CD4-positive, alpha-beta memory T cell (primary cell): ENCODE measurements at regions not wholly inside any gene's neighbourhood (a gene's known extent, or its start where the extent isn't known, plus 50 kb on each side); places are given as distances from the start of the nearest gene placed in this dataset.

Experiments used
- CTCF ChIA-PET: fragments of 350-600 bp; sonication (Branson Sonifier 250); formaldehyde crosslinking; loops from one replicate; lab custom pipeline; 2021; ENCODE audit warnings: inconsistent platforms; ENCODE audit not compliant: partially characterized antibody; lab: Charles Lee
- POLR2A ChIA-PET: fragments of 350-600 bp; sonication (Branson Sonifier 250); formaldehyde crosslinking; loops from one replicate; lab custom pipeline; 2021; ENCODE audit not compliant: partially characterized antibody; lab: Charles Lee
- DNase-seq, 5 donors: peaks; one replicate each; pipeline versions ENCODE4 v3.0.0 to v3.0.0-alpha.2; 2020 to 2022; ENCODE audit warnings: mixed read lengths in 1 of 5
- H3K27ac ChIP-seq: one replicate; pipeline ENCODE4 v1.7.0; 2013; ENCODE audit warnings: low read depth, low read length
- H3K27me3 ChIP-seq: 2 replicates; pipeline ENCODE4 v1.7.0; 2013; ENCODE audit warnings: mild to moderate bottlenecking, low read length, moderate library complexity; ENCODE audit not compliant: insufficient read depth
- H3K36me3 ChIP-seq: 2 replicates; pipeline ENCODE4 v1.7.0; 2013; ENCODE audit warnings: mild to moderate bottlenecking, low read length, moderate library complexity; ENCODE audit not compliant: insufficient read depth
- H3K4me1 ChIP-seq: 2 replicates; pipeline ENCODE4 v1.7.0; 2013; ENCODE audit warnings: mild to moderate bottlenecking, low read length, moderate library complexity; ENCODE audit not compliant: insufficient read depth
- H3K4me3 ChIP-seq, 2 donors: one replicate each; pipeline ENCODE4 v1.7.0; 2013; ENCODE audit warnings: low read length in 2 of 2, mild to moderate bottlenecking in 1 of 2
- H3K9me3 ChIP-seq, 2 donors: one replicate each; pipeline ENCODE4 v1.7.0; 2013; ENCODE audit warnings: low read length in 2 of 2, control low read depth in 1 of 2; ENCODE audit not compliant: control insufficient read depth in 1 of 2
- H3K27ac Mint-ChIP-seq, 7 donors: one replicate each; pipeline ENCODE4 v1.8.0; 2020 to 2021; ENCODE audit warnings: mixed read lengths in 7 of 7, mild to moderate bottlenecking in 6 of 7, inconsistent platforms in 3 of 7, moderate library complexity in 3 of 7
- H3K27me3 Mint-ChIP-seq, 2 donors: one replicate each; pipeline ENCODE4 v1.8.0; 2020 to 2021; ENCODE audit warnings: mixed read lengths in 2 of 2
- H3K36me3 Mint-ChIP-seq, 2 donors: one replicate each; pipeline ENCODE4 v1.8.0; 2020 to 2021; ENCODE audit warnings: mixed read lengths in 2 of 2, inconsistent platforms in 1 of 2, mild to moderate bottlenecking in 1 of 2
- H3K4me1 Mint-ChIP-seq, 4 donors: one replicate each; pipeline ENCODE4 v1.8.0; 2020 to 2021; ENCODE audit warnings: mixed read lengths in 4 of 4, mild to moderate bottlenecking in 1 of 4
- H3K4me3 Mint-ChIP-seq, 8 donors: one replicate each; pipeline ENCODE4 v1.8.0; 2020 to 2021; ENCODE audit warnings: mixed read lengths in 8 of 8, mild to moderate bottlenecking in 7 of 8, moderate library complexity in 6 of 8, inconsistent platforms in 3 of 8
- H3K9me3 Mint-ChIP-seq, 8 donors: one replicate each; pipeline ENCODE4 v1.8.0; 2020 to 2021; ENCODE audit warnings: mixed read lengths in 8 of 8, mild to moderate bottlenecking in 5 of 8, inconsistent platforms in 3 of 8, moderate library complexity in 1 of 8
- intact Hi-C: fragments of 100-400 bp; cut with micrococcal nuclease; formaldehyde crosslinking; loops from one replicate; pipeline ENCODE4 v1.15.1; 2023

GRCh38 chr14:98736701-98737338 is 535.2 kb downstream of the BCL11B start:
- peaks cover 0 to 1% (median 0%) of the 10 kb centered on the region in 4 donors for H3K4me1 Mint-ChIP-seq
- no peaks in the 10 kb centered on the region for H3K36me3 Mint-ChIP-seq
- peaks cover 0 to 2% of the 10 kb centered on the region in 2 donors for H3K27me3 Mint-ChIP-seq
- no peaks in the 10 kb centered on the region for H3K36me3 ChIP-seq
- H3K27ac ChIP-seq: no peak overlapping the region
- no peaks in the 10 kb centered on the region for H3K9me3 ChIP-seq
- no peak for DNase-seq
- ChIA-PET POLR2A (no interaction called here), CTCF (no interaction called here)
- no peaks in the 10 kb centered on the region for H3K4me1 ChIP-seq
- H3K4me3 ChIP-seq: no peak overlapping the region
- intact Hi-C loops: no loop called here
- no peak overlapping the region for H3K4me3 Mint-ChIP-seq
- H3K27ac Mint-ChIP-seq: peak overlapping the region in 1 of 7 donors; percentile 9
- H3K27me3 ChIP-seq: no peaks in the 10 kb centered on the region
- H3K9me3 Mint-ChIP-seq: peaks cover 0 to 2% (median 0%) of the 10 kb centered on the region in 8 donors

- H3K4me3 Mint-ChIP-seq: no peak overlapping the region
- Histone ChIP-seq H3K4me3 (no peak overlapping the region), H3K27me3 (no peaks in the 10 kb centered on the region), H3K9me3 (no peaks in the 10 kb centered on the region), H3K27ac (no peak overlapping the region), H3K36me3 (no peaks in the 10 kb centered on the region), H3K4me1 (no peaks in the 10 kb centered on the region)
- peaks cover 0 to 2% (median 0%) of the 10 kb centered on the region in 8 donors for H3K9me3 Mint-ChIP-seq
- no peak for DNase-seq
- peaks cover 0 to 1% (median under 1%) of the 10 kb centered on the region in 4 donors for H3K4me1 Mint-ChIP-seq
- POLR2A ChIA-PET: no interaction called here
- CTCF ChIA-PET: interaction anchor here (1.3 kb wide), 1 partner anchor 12 kb away, joined by 3 read pairs; no protein-coding TSS in a partner anchor
- no peak overlapping the region for H3K27ac Mint-ChIP-seq
- no peaks in the 10 kb centered on the region for H3K36me3 Mint-ChIP-seq
- peaks cover 2% of the 10 kb centered on the region in 2 donors for H3K27me3 Mint-ChIP-seq
- intact Hi-C loops: no loop called here
Measured at GRCh38 chr14:98741523-98741922, 530.5 kb downstream of the BCL11B start.

GRCh38 chr14:98742001-98742400 is 530.0 kb downstream of the BCL11B start:
- no peaks in the 10 kb centered on the region for H3K9me3 ChIP-seq
- ChIA-PET POLR2A (no interaction called here), CTCF (interaction anchor here (1.3 kb wide), 1 partner anchor 11 kb away, joined by 3 read pairs; no protein-coding TSS in a partner anchor)
- H3K4me3 ChIP-seq: no peak overlapping the region
- H3K27me3 ChIP-seq: no peaks in the 10 kb centered on the region
- H3K4me1 Mint-ChIP-seq: peaks cover 0 to 1% (median under 1%) of the 10 kb centered on the region in 4 donors
- no peaks in the 10 kb centered on the region for H3K36me3 Mint-ChIP-seq
- H3K27ac ChIP-seq: no peak overlapping the region
- peak overlapping the region in 1 of 7 donors; percentile 50 for H3K27ac Mint-ChIP-seq
- no peaks in the 10 kb centered on the region for H3K4me1 ChIP-seq
- H3K27me3 Mint-ChIP-seq: peaks cover 2% of the 10 kb centered on the region in 2 donors
- H3K36me3 ChIP-seq: no peaks in the 10 kb centered on the region
- DNase-seq: no peak
- H3K9me3 Mint-ChIP-seq: peaks cover 0 to 2% (median 0%) of the 10 kb centered on the region in 8 donors
- intact Hi-C loops: no loop called here
- H3K4me3 Mint-ChIP-seq: no peak overlapping the region

GRCh38 chr14:98743536-98743935 is 528.5 kb downstream of the BCL11B start:
- Histone ChIP-seq H3K27ac (no peak overlapping the region), H3K36me3 (no peaks in the 10 kb centered on the region), H3K4me3 (no peak overlapping the region), H3K9me3 (no peaks in the 10 kb centered on the region), H3K27me3 (no peaks in the 10 kb centered on the region), H3K4me1 (no peaks in the 10 kb centered on the region)
- H3K4me1 Mint-ChIP-seq: peaks cover 0 to 1% (median under 1%) of the 10 kb centered on the region in 4 donors
- no peak for DNase-seq
- CTCF ChIA-PET: interaction anchor here (0.6 kb wide), 1 partner anchor 463 kb away, joined by 3 read pairs; no protein-coding TSS in a partner anchor
- no peaks in the 10 kb centered on the region for H3K36me3 Mint-ChIP-seq
- H3K4me3 Mint-ChIP-seq: no peak overlapping the region
- H3K27ac Mint-ChIP-seq: no peak overlapping the region
- POLR2A ChIA-PET: no interaction called here
- intact Hi-C loops: no loop called here
- no peaks in the 10 kb centered on the region for H3K9me3 Mint-ChIP-seq
- H3K27me3 Mint-ChIP-seq: peaks cover 2% of the 10 kb centered on the region in 2 donors

- POLR2A ChIA-PET: interaction anchor here (0.6 kb wide), 1 partner anchor 35 kb away, joined by 3 read pairs; no protein-coding TSS in a partner anchor
- Mint-ChIP-seq H3K36me3 (no peaks in the 10 kb centered on the region), H3K4me3 (no peak overlapping the region), H3K9me3 (peaks cover 0 to 1% (median 0%) of the 10 kb centered on the region in 8 donors), H3K27me3 (peaks cover 2 to 6% of the 10 kb centered on the region in 2 donors), H3K27ac (no peak overlapping the region), H3K4me1 (peaks cover 0 to 1% (median 0%) of the 10 kb centered on the region in 4 donors)
- H3K4me3 ChIP-seq: no peak overlapping the region
- CTCF ChIA-PET: no interaction called here
- no peak overlapping the region for H3K27ac ChIP-seq
- no peaks in the 10 kb centered on the region for H3K27me3 ChIP-seq
- no peaks in the 10 kb centered on the region for H3K4me1 ChIP-seq
- intact Hi-C loops: no loop called here
- no peak for DNase-seq
- H3K9me3 ChIP-seq: no peaks in the 10 kb centered on the region
- no peaks in the 10 kb centered on the region for H3K36me3 ChIP-seq
Measured at GRCh38 chr14:98748966-98749365, 523.0 kb downstream of the BCL11B start.

GRCh38 chr14:98751110-98751509 is 520.9 kb downstream of the BCL11B start:
- CTCF ChIA-PET: no interaction called here
- no peak overlapping the region for H3K4me3 Mint-ChIP-seq
- H3K9me3 ChIP-seq: no peaks in the 10 kb centered on the region
- POLR2A ChIA-PET: no interaction called here
- no peak overlapping the region for H3K27ac Mint-ChIP-seq
- H3K9me3 Mint-ChIP-seq: peaks cover 5 to 15% (median 11%) of the 10 kb centered on the region in 8 donors
- H3K27me3 ChIP-seq: no peaks in the 10 kb centered on the region
- intact Hi-C loops: no loop called here
- H3K4me1 Mint-ChIP-seq: peaks cover 0 to 2% (median 0%) of the 10 kb centered on the region in 4 donors
- peaks cover 0 to 3% of the 10 kb centered on the region in 2 donors for H3K36me3 Mint-ChIP-seq
- DNase-seq: no peak
- peaks cover 2 to 6% of the 10 kb centered on the region in 2 donors for H3K27me3 Mint-ChIP-seq
- no peaks in the 10 kb centered on the region for H3K36me3 ChIP-seq
- H3K27ac ChIP-seq: no peak overlapping the region
- H3K4me1 ChIP-seq: no peaks in the 10 kb centered on the region
- H3K4me3 ChIP-seq: no peak overlapping the region

- Mint-ChIP-seq H3K27ac (peak overlapping the region in 2 of 7 donors; percentile 2 to 33), H3K4me3 (no peak overlapping the region), H3K36me3 (peaks cover 0 to 3% of the 10 kb centered on the region in 2 donors), H3K9me3 (peaks cover 5 to 15% (median 12%) of the 10 kb centered on the region in 8 donors), H3K4me1 (peaks cover 0 to 2% (median 0%) of the 10 kb centered on the region in 4 donors), H3K27me3 (peaks cover 3 to 5% of the 10 kb centered on the region in 2 donors)
- no peaks in the 10 kb centered on the region for H3K36me3 ChIP-seq
- CTCF ChIA-PET: no interaction called here
- no peaks in the 10 kb centered on the region for H3K4me1 ChIP-seq
- no peak for DNase-seq
- intact Hi-C loops: no loop called here
- H3K27me3 ChIP-seq: no peaks in the 10 kb centered on the region
- POLR2A ChIA-PET: no interaction called here
- H3K9me3 ChIP-seq: no peaks in the 10 kb centered on the region
- no peak overlapping the region for H3K27ac ChIP-seq
- H3K4me3 ChIP-seq: no peak overlapping the region
Measured at GRCh38 chr14:98752660-98753059, 519.3 kb downstream of the BCL11B start.
